CD8-positive, alpha-beta memory T cell (primary cell): ENCODE measurements at regions not wholly inside any gene's neighbourhood (a gene's known extent, or its start where the extent isn't known, plus 50 kb on each side); places are given as distances from the start of the nearest gene placed in this dataset.

Experiments used
- CTCF ChIA-PET: fragments of 350-600 bp; sonication (Branson Sonifier 250); formaldehyde crosslinking; loops from one replicate; lab custom pipeline; 2021; ENCODE audit warnings: antibody characterized with exemption; lab: Charles Lee
- POLR2A ChIA-PET: fragments of 350-600 bp; sonication (Branson Sonifier 250); formaldehyde crosslinking; loops from one replicate; lab custom pipeline; 2021; ENCODE audit warnings: antibody characterized with exemption; lab: Charles Lee
- DNase-seq, 5 donors: peaks; one replicate each; pipeline versions ENCODE4 v3.0.0 to v3.0.0-alpha.2; 2020 to 2022; ENCODE audit warnings: mixed read lengths in 1 of 5
- H3K27ac ChIP-seq: one replicate; pipeline ENCODE4 v1.7.0; 2013; ENCODE audit warnings: low read depth, mild to moderate bottlenecking, low read length, moderate library complexity
- H3K27me3 ChIP-seq: 2 replicates; pipeline ENCODE4 v1.7.0; 2013; ENCODE audit warnings: low read length, mild to moderate bottlenecking; ENCODE audit not compliant: insufficient read depth, poor library complexity, severe bottlenecking
- H3K36me3 ChIP-seq: 2 replicates; pipeline ENCODE4 v1.7.0; 2013; ENCODE audit warnings: mild to moderate bottlenecking, low read length, moderate library complexity; ENCODE audit not compliant: insufficient read depth
- H3K4me1 ChIP-seq: 2 replicates; pipeline ENCODE4 v1.7.0; 2013; ENCODE audit warnings: mild to moderate bottlenecking, low read length, moderate library complexity; ENCODE audit not compliant: insufficient read depth
- H3K4me3 ChIP-seq: 2 replicates; pipeline ENCODE4 v1.7.0; 2013; ENCODE audit warnings: mild to moderate bottlenecking, low read length
- H3K9me3 ChIP-seq: 2 replicates; pipeline ENCODE4 v1.7.0; 2013; ENCODE audit warnings: mild to moderate bottlenecking, low read length
- H3K27ac Mint-ChIP-seq, 8 donors: one replicate each; pipeline ENCODE4 v1.8.0; 2020 to 2021; ENCODE audit warnings: mixed read lengths in 8 of 8, mild to moderate bottlenecking in 6 of 8, inconsistent platforms in 3 of 8, moderate library complexity in 3 of 8
- H3K27me3 Mint-ChIP-seq, 2 donors: one replicate each; pipeline ENCODE4 v1.8.0; 2020 to 2021; ENCODE audit warnings: mixed read lengths in 2 of 2, mild to moderate bottlenecking in 1 of 2, moderate library complexity in 1 of 2
- H3K36me3 Mint-ChIP-seq, 3 donors: one replicate each; pipeline ENCODE4 v1.8.0; 2020 to 2021; ENCODE audit warnings: mixed read lengths in 3 of 3, inconsistent platforms in 1 of 3, mild to moderate bottlenecking in 1 of 3
- H3K4me1 Mint-ChIP-seq, 3 donors: one replicate each; pipeline ENCODE4 v1.8.0; 2020 to 2021; ENCODE audit warnings: mixed read lengths in 3 of 3, inconsistent platforms in 1 of 3, mild to moderate bottlenecking in 1 of 3
- H3K4me3 Mint-ChIP-seq, 7 donors: one replicate each; pipeline ENCODE4 v1.8.0; 2020 to 2021; ENCODE audit warnings: mixed read lengths in 7 of 7, mild to moderate bottlenecking in 6 of 7, moderate library complexity in 4 of 7, inconsistent platforms in 2 of 7
- H3K9me3 Mint-ChIP-seq, 5 donors: one replicate each; pipeline ENCODE4 v1.8.0; 2020 to 2022; ENCODE audit warnings: mixed read lengths in 5 of 5, mild to moderate bottlenecking in 3 of 5, moderate library complexity in 2 of 5, inconsistent platforms in 1 of 5

DNA sequence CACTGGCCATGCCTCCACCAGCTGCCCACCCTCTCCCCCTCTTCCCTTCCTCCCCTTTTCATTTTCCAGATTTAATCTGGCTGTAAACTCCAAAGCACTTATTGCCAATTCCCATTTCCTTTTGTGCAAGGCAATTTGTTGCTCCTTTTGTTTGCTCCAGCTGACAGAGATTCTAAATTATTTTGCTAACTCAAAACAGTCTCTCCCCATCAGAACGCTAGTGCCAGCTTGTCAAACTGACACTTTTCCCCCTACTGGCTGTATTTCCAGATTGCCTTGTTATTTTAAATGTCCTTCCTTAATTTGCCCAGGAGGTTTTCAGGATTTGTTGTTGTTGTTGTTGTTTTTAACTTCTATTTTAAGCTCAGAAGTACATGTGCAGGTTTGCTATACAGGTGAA lies 57.0 kb upstream of the PAK1 start:
- DNase-seq: no peak
- Histone ChIP-seq H3K4me3 (no peak overlapping the region), H3K27ac (no peak overlapping the region), H3K27me3 (no peaks in the 10 kb centered on the region), H3K4me1 (no peaks in the 10 kb centered on the region), H3K36me3 (no peaks in the 10 kb centered on the region), H3K9me3 (no peaks in the 10 kb centered on the region)
- Mint-ChIP-seq H3K4me1 (no peaks in the 10 kb centered on the region), H3K9me3 (no peaks in the 10 kb centered on the region), H3K36me3 (no peaks in the 10 kb centered on the region), H3K27ac (no peak overlapping the region), H3K4me3 (no peak overlapping the region), H3K27me3 (peaks cover 0 to 6% of the 10 kb centered on the region in 2 donors)
- CTCF ChIA-PET: interaction anchor here (1.0 kb wide), 1 partner anchor 9 kb away, joined by 3 read pairs; no protein-coding TSS in a partner anchor
- POLR2A ChIA-PET: no interaction called here

DNA sequence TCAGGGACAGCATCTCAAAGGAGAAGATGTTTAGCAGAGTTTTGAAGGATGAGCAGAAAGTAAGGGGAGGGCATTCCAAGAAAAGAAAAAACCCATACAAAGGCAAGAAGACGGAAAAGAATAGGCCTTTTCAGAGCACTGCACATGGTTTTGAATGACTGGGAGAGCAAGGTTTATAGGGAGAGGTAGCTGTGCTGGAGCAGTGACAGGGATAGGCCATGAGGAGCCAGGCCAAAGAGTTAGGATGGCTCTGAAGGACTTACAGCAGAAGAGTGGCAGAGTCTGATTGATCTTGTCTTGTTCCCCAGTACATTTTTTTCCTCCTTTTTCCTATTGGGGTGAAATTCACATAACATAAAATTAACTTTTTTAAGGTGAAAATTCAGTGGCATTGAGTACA lies 55.8 kb upstream of the PAK1 start:
- Mint-ChIP-seq H3K36me3 (no peaks in the 10 kb centered on the region), H3K27ac (no peak overlapping the region), H3K27me3 (peaks cover 0 to 3% of the 10 kb centered on the region in 2 donors), H3K4me1 (no peaks in the 10 kb centered on the region), H3K9me3 (no peaks in the 10 kb centered on the region), H3K4me3 (no peak overlapping the region)
- Histone ChIP-seq H3K4me1 (no peaks in the 10 kb centered on the region), H3K4me3 (no peak overlapping the region), H3K27me3 (no peaks in the 10 kb centered on the region), H3K27ac (no peak overlapping the region), H3K9me3 (no peaks in the 10 kb centered on the region), H3K36me3 (no peaks in the 10 kb centered on the region)
- POLR2A ChIA-PET: no interaction called here
- no peak for DNase-seq
- CTCF ChIA-PET: no interaction called here

DNA sequence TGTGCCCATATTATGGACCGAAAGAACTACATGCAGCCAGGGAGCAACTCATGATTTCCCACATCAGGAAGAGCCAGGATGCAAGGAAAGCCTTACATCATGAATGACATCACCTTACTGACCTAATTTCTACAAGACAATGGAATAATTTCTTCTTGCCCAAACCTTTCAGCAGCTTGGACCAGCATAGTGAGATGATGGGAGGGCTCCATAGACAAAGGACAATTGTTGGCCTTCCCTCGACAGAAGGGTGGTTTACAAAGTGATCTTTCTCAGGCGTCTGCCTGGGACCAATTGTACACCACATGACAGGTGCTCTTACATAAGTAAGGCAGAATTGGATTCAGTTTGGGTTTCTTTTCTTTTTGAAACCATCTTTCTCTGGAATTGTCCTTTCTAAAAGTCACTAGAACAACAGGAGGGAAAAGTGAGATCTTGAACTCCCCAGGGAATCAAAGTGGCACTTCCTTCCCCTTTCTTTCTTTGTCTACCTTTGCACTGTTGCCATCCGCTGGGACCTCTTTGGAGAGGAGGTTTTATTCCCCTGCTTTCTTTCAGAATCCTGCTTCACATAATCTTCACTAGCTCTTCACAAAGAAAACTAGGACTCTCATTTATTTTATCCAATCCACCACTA lies 51.7 kb upstream of the PAK1 start:
- Histone ChIP-seq H3K9me3 (no peaks in the 10 kb centered on the region), H3K27ac (no peak overlapping the region), H3K4me1 (no peaks in the 10 kb centered on the region), H3K36me3 (no peaks in the 10 kb centered on the region), H3K4me3 (no peak overlapping the region), H3K27me3 (no peaks in the 10 kb centered on the region)
- H3K9me3 Mint-ChIP-seq: no peaks in the 10 kb centered on the region
- CTCF ChIA-PET: no interaction called here
- peak overlapping the region in 1 of 8 donors; percentile 19 for H3K27ac Mint-ChIP-seq
- no peaks in the 10 kb centered on the region for H3K36me3 Mint-ChIP-seq
- no peak for DNase-seq
- no peak overlapping the region for H3K4me3 Mint-ChIP-seq
- POLR2A ChIA-PET: no interaction called here
- H3K27me3 Mint-ChIP-seq: peaks cover 0 to 2% of the 10 kb centered on the region in 2 donors
- H3K4me1 Mint-ChIP-seq: no peaks in the 10 kb centered on the region

DNA sequence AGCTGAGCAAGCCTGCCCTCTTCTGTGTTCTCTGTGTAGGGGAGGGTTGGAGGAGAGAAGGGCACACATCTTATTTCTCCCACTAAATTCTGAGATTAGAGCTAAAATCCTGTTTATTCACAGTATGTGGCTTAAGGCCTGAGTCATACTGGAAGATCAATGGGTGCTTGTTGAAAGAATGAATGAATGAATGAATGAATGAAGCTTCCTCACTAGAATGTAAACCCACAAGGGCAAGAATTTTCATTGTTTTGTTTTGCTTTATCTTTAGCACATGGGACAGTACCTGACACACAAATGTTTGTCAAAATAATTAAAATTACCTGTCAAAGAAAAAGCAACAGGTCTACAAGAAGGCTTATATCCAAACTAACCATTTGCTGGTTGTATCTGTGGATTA lies 50.6 kb upstream of the PAK1 start:
- ChIA-PET CTCF (interaction anchor here (1.3 kb wide), 1 partner anchor 24 kb away, joined by 4 read pairs; no protein-coding TSS in a partner anchor), POLR2A (no interaction called here)
- Mint-ChIP-seq H3K4me1 (no peaks in the 10 kb centered on the region), H3K27me3 (peaks cover 0 to 2% of the 10 kb centered on the region in 2 donors), H3K36me3 (no peaks in the 10 kb centered on the region), H3K9me3 (no peaks in the 10 kb centered on the region), H3K4me3 (no peak overlapping the region), H3K27ac (peak overlapping the region in 2 of 8 donors; percentile 3 to 14)
- DNase-seq: no peak
- no peaks in the 10 kb centered on the region for H3K9me3 ChIP-seq
- no peak overlapping the region for H3K27ac ChIP-seq
- H3K27me3 ChIP-seq: no peaks in the 10 kb centered on the region
- H3K4me3 ChIP-seq: no peak overlapping the region
- H3K36me3 ChIP-seq: no peaks in the 10 kb centered on the region
- H3K4me1 ChIP-seq: no peaks in the 10 kb centered on the region

- ChIA-PET CTCF (interaction anchor here (1.3 kb wide), 1 partner anchor 25 kb away, joined by 4 read pairs; no protein-coding TSS in a partner anchor), POLR2A (no interaction called here)
- Mint-ChIP-seq H3K27ac (no peak overlapping the region), H3K36me3 (no peaks in the 10 kb centered on the region), H3K9me3 (no peaks in the 10 kb centered on the region), H3K27me3 (peaks cover 0 to 2% of the 10 kb centered on the region in 2 donors), H3K4me1 (no peaks in the 10 kb centered on the region), H3K4me3 (no peak overlapping the region)
- H3K9me3 ChIP-seq: no peaks in the 10 kb centered on the region
- no peak for DNase-seq
- no peaks in the 10 kb centered on the region for H3K27me3 ChIP-seq
- H3K27ac ChIP-seq: no peak overlapping the region
- H3K4me3 ChIP-seq: no peak overlapping the region
- no peaks in the 10 kb centered on the region for H3K36me3 ChIP-seq
- H3K4me1 ChIP-seq: no peaks in the 10 kb centered on the region
Measured at GRCh38 chr11:77523712-77524111, 49.8 kb upstream of the PAK1 start.
